GM18502 (cell line): ENCODE measurements at regions not wholly inside any gene's neighbourhood (a gene's known extent, or its start where the extent isn't known, plus 50 kb on each side); places are given as distances from the start of the nearest gene placed in this dataset.

Experiments used
- ATAC-seq: cut with Tn5 transposase; IDR thresholded peaks from one replicate; pipeline ENCODE4 v1.9.1; 2021; ENCODE audit warnings: mild to moderate bottlenecking; ENCODE audit not compliant: unreplicated experiment, poor library complexity

- no peak for ATAC-seq
These were observed 890.6 kb upstream of the LRRTM1 start for GRCh38 chr2:81195017-81195773.

GRCh38 chr2:81194581-81194980 is 890.0 kb upstream of the LRRTM1 start:
- no peak for ATAC-seq

DNA sequence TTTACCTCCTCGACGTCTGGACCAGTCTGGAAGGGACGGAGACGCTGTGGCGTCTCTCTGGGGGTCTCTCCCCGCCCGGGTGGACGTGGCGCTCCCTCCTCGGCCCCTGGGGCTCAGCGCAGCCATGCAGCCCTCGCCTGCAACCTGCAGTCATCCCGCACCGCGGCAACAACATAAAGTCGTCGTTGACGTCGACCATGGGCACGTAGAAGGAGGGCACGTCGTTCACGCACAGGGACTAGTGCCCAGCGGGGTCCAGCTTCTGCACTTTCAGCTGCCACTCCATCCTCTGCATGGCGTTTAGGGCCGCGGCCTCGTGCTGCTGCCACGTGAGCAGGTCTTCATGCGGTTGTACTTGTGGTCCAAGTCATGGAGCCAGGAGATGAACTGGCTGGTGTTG is 889.6 kb upstream of the LRRTM1 start:
- no peak for ATAC-seq

- ATAC-seq: no peak
These were observed 877.3 kb upstream of the LRRTM1 start for GRCh38 chr2:81181845-81182244.

DNA sequence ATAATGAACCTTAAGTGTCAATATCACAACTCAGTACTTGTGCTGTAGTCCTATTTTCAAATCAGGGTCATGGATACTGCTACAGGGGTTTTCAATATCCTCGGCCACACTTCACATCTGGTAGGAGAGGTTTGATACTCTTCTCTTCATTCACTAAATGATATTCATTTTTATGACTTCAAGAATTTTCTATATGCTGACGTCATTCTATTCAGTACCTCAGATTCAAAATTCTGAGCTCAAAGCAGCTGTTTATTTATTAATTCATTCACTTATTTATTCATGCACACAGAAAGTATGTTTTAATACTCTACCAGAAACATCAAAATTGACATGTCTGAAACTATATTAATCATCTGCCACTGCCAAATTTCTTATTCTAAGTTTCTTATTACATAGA is 866.9 kb upstream of the LRRTM1 start:
- no peak for ATAC-seq

DNA sequence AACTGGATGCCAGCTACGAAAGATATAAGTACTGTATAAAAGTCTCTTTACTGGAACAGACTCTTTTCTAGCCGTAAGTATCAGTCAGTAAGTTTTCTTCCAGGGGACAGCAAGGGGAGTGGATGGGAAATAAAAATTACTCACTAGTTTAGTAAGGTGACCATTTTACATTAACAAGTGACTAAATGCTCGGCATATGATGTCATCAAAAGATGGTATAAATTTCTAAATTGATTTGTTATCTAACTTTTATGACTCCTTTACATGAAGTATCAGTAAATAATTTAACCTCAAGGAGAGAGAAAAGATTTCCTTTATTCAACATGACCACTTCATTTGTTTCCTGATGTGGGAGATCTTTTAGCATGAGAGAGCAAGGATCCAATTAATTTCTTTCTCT is 859.0 kb upstream of the LRRTM1 start:
- no peak for ATAC-seq

GRCh38 chr2:81158505-81158904 is 854.0 kb upstream of the LRRTM1 start:
- no peak for ATAC-seq

- no peak for ATAC-seq
These were observed 843.8 kb upstream of the LRRTM1 start for GRCh38 chr2:81148323-81148722.

GRCh38 chr2:81136296-81136695 is 831.7 kb upstream of the LRRTM1 start:
- no peak for ATAC-seq

DNA sequence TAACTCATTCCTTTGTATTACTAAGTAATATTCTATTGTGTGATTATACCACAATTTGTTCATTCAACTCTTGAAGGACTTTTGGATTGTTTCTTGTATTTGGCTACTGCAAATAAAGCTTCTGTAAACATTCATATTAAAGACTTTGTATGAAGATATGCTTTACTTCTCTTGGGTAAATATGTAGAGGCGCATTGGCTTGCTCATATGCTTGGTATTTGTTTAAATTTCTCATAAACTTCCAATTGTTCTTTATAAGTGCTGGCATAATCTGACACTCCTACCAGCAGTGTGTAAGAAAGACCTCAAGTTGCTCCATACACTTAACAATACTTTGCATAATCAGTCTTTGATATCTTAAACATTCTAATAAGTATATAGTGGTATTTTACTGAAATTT is 792.8 kb upstream of the LRRTM1 start:
- no peak for ATAC-seq

DNA sequence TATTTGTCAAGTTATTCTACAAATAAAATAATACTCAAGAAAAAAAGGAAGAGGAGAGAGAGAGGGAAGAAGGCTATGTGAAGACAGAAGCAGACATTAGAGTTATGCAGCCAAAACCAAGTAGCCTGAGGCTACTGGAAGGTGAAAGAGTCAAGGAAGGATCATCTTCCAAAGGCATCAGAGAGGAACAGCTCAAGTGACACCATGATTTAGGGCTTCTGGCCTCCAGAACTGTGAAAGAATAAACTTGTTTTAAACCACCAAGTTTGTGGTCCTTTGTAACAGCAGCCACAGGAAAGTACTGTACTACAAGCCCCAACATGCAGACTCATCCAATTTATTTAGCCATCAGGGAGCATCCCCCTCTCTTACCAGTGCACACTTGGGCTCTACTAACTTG is 788.5 kb upstream of the LRRTM1 start:
- no peak for ATAC-seq

- no peak for ATAC-seq
These were observed 783.1 kb upstream of the LRRTM1 start for GRCh38 chr2:81087646-81088045.

DNA sequence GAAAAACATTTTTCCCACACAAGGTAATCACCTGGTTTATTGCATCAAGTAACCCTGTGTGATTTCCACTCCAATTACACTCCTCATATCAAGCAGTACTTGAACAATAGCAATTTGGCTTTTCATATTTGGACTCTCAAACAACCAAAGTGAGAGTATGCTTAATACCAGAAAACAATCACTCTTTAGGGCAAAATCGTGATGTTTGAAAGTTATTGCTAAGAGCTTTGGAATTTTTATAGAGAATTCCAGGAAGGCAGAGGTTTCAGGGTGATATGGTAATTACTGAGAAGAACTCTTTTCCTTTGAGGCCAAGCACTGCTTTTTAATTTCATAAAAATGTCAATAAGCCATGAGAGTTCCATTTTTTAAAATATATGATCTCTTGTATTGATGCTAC is 779.5 kb upstream of the LRRTM1 start:
- ATAC-seq: no peak

DNA sequence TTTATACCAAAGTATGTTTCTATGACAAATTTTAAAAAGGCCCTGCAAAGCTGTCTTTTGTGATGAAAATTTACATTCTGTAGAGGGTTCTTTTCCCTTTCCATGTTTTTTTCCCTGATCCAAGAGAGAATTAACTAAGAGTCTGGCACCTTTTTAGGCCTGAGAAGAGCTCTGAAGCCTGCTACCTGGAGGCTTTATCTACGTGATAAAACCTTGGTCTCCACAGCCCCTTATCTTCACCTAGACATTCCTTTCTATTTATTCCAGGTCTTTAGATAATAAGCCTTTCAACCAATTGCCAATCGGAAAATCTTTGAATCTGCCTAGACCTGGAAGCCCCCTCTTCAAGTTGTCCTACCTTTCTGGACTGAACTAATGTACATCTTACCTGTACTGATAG is 774.1 kb upstream of the LRRTM1 start:
- ATAC-seq: no peak

- ATAC-seq: no peak
These were observed 773.5 kb upstream of the LRRTM1 start for GRCh38 chr2:81078102-81078501.

DNA sequence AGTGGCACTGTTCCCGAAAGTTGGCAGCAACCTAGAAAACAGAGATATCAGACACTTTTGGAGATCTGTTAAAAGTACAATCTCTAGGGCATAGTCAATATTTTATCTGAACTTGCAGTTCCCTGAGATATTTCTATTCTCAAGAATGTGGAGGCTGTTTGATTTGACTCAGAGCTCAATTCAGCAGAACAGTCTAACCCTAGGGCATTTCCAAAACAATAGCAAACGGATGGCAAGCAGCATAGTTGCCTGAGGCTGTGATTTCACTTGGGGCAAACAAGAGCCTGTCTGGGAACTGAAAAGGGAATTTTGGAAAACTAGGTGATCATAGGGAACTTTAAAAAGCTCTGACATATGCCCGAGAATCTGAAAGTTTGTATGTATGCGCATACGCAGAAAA is 772.8 kb upstream of the LRRTM1 start:
- no peak for ATAC-seq

DNA sequence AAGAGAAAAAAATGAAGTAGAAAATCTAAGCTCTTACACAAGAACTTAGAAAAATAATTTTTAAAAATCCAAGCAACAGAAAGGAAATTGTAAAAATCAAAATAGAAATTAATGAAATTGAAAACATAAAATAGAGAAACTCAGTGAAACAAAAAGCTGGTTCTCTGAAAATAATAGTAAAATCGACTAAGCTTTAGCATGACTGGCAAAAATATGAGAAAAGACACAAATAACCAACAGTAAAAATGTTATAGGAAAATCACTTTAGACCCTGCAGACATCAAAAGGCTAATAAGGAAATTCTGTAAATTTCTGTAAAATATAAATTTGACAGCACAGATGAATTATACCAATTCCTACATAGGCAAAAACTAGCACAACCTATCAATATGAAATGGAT is 768.9 kb upstream of the LRRTM1 start:
- no peak for ATAC-seq

GRCh38 chr2:81068144-81068543 is 763.6 kb upstream of the LRRTM1 start:
- ATAC-seq: no peak

GRCh38 chr2:81061016-81061415 is 756.5 kb upstream of the LRRTM1 start:
- no peak for ATAC-seq

DNA sequence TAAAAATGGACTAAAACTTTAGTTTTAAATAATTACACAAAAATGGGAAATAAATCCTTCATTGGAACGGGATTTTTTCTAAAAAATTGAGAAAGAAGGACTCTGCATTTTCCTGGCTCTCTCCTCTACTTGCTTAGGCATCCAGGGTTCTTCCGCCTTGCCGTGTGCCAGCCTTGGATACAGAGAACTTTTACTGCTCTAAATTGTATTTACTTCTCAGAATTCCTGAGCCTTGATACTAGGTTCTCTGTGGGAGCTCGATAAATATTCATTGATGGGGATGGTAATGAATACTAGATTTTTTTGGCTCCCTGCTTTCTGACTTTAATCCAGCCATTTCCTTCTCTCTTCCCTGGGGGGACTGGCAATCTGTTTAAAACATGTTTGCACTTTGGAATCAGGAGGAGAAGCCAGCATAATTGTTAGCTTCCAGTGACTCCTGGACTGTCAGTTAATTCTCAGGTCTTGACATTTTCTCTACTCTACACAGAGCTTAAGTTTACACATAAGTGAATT is 746.1 kb upstream of the LRRTM1 start:
- ATAC-seq: no peak

GRCh38 chr2:81043681-81044080 is 739.1 kb upstream of the LRRTM1 start:
- no peak for ATAC-seq

DNA sequence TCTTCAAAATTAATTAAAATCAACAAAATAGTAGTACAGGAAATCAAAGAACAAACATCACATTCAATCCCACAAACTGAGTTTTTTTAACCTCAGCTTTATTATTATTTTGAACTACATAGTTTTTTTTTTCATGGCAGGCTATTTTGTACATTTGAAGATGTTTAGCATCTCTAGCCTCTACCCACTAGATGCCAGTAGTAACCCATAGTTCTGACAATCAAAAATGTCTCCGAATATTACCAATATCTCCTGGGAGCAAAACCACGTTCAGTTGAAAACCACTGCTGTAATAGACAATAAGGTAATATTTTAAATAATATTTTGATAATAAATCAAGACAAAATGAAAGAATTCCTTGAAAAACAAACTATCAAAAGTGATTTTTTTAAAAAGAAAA is 702.6 kb upstream of the LRRTM1 start:
- ATAC-seq: no peak
